GM21423 (cell line): ENCODE measurements at regions not wholly inside any gene's neighbourhood (a gene's known extent, or its start where the extent isn't known, plus 50 kb on each side); places are given as distances from the start of the nearest gene placed in this dataset.

Experiments
- ATAC-seq: cut with Tn5 transposase; IDR thresholded peaks from one replicate; pipeline ENCODE4 v1.9.1; 2021; ENCODE audit warnings: mild to moderate bottlenecking, moderate library complexity; ENCODE audit not compliant: unreplicated experiment

DNA sequence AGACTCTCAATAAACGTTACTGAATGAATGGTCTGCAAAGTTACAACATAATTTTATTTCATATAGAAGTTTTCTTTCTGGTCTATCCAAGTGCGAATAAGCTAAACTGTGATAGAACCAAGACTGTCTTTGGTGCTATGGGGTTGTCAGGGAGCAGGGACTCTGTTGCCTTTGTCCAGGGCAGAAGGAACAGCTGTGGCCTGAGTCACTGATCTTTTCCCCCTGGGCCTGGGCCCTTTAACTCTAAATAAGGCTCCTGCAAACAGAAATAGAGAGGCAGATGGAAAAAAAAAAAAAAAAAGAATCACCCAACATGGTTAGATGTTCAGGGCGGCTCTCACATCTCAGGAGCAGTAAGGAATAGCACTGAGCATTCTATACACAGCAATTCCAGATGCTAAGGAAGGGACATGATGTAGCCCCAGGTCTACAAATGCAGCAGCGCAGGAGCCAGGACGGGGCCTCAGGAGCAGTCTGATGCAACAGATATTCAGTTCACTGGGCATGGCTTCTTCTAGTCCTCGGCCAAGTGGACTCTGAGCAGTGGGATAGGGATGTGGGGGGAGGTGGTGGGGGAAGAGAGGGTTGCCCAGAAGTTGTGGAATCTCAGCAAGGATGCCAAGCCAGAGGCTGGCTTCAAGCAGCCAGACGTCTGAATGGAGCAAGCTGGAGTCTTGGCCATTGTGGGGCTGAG is 247.1 kb upstream of the SIX2 start:
- no peak for ATAC-seq

GRCh38 chr2:45255563-45255962 is 246.3 kb upstream of the SIX2 start:
- ATAC-seq = no peak

- no peak for ATAC-seq
Observed at GRCh38 chr2:45254025-45254424, 244.8 kb upstream of the SIX2 start.

GRCh38 chr2:45253151-45253550 is 243.9 kb upstream of the SIX2 start:
- ATAC-seq = no peak

DNA sequence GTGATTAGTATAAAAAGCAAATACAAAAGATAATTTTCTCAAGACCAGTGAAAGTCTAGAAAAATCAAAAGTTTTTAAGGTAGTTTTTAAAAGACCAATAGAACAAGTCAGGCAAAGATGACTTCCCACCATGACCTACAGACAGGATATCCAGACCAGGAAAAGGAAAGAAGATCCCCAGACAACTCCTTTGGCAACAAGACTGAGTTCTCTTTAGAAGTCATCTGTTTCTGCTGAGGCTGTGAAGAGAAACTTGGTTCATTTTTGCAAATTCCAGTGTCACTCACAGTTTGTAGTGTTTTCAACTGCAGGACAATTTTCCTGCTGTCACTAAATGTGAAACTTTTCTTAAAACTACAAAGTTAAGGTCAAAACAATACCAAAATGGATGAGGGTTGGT is 240.9 kb upstream of the SIX2 start:
- ATAC-seq = no peak

- no peak for ATAC-seq
Observed at GRCh38 chr2:45248214-45248613, 239.0 kb upstream of the SIX2 start.

GRCh38 chr2:45244928-45245327 is 235.7 kb upstream of the SIX2 start:
- no peak for ATAC-seq

DNA sequence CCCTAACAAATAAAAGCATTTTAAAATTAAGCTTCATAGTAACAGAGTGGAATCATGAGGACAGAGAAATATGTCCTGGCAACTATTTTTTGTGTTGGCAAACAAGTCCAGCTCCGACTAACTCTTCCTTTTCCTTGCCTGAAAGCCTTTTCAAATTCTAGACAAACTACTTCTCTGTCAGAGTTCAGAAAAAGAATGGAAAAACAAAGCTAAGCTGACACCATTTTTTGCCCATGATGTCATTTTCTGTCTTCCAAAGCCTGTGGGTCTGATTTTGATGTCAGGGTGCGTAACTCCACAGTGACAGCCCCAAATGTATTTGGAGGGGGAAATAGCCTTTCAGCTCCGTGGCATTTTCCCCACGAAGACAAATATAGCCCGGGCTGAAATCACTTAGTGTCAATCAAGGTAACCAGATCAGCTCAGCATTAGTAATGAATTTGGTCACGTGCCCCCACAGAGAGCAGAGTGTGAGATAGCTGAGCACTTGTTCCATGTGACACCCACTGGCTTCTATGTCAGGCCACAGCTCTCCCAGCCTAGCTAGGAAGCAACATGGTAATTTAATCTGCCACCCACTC is 233.0 kb upstream of the SIX2 start:
- ATAC-seq = no peak

DNA sequence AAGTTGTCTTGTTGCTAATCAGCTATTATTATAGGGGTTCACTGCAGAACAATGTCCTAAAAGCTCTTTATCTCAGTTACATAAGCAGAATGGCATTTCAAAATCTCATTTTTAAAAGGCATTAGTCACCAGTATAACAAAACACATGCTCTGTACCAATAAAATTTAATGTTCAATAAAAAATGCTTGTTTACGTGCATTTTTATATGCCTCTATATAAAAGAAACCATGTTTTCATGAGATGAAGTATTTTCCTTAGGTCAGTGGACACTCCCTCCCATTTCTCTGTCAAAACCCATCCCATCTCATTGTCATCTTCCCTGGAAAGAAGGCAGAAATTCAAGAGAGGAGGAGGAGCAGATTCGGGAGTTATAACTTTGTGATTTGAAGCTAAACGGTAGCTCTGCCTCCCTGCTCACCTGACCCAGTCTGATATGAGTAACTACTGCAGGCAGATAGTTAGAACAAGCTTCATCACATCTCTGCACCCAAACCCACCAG is 231.9 kb upstream of the SIX2 start:
- ATAC-seq = no peak

DNA sequence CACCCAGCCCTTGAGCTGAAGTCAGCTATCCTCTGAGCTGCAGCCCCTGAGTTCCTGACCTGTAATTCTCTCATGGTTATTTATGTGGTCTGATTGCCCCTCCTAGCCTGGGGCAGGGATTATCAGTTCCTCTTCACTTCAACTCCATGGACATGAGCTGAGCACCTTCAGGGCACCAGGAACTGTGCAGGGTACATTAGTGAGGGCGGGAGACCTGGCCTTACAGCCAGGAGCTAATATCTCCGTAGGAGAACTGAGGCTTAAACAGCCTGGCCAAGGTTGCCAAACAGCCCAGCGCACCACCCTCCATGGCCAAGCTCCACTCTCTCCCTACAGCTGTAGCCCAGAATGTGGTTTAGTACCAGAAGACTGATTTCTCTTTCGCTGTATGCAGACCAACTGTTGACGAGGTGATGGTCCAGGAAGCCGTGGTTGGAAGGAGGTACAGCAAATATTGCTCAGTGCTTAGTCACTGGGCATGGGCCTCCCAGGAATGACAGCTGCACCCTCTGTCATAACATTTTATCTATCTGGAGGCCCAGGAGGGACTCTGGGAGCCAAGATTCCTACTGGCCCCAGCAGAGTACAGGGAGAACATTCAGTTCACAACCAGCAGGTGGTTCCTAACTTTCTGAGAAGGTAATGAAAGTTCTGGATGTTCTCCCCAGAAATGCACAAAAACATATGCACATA is 228.7 kb upstream of the SIX2 start:
- ATAC-seq = no peak

DNA sequence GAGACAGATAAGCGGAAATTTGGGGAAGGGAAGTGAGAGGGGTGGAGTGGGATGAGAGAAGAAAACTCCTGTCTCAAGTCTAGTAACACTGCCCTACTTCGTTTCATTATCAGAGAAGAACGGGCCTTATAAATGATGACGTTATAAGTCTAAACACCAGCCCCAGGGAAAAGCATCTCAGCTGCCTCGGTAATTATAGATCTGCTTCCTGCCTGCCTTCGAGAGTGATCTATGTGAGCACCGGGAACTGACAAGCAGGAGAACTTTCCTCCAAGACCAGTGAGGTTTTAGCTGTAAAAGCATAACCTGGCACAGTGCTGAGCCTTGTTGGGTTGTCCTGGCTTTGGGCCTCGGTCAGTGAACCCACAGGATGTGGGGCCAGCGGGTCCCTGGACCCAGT is 227.9 kb upstream of the SIX2 start:
- ATAC-seq = no peak

GRCh38 chr2:45236268-45236667 is 227.0 kb upstream of the SIX2 start:
- no peak for ATAC-seq

DNA sequence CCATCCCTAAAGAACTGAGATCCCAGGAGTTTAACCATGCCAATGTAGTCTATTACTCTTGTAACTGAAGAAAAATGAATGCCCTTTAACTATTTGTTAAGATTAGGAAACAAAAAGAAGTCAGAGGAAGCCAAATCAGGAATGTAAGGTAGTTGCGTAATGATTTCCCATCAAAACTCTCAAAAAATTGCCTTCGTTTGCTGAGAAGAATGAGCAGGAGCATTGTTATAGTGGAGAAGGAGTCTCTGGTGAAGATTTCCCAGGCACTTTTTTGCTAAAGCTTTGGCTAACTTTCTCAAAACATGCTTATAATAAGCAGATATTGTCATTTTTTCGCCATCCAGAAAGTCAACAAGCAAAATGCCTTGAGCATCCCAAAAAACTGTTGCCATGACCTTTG is 224.0 kb upstream of the SIX2 start:
- no peak for ATAC-seq

- ATAC-seq = no peak
Observed at GRCh38 chr2:45232818-45233217, 223.6 kb upstream of the SIX2 start.

- ATAC-seq = no peak
Observed at GRCh38 chr2:45229411-45229810, 220.2 kb upstream of the SIX2 start.

GRCh38 chr2:45227347-45227746 is 218.1 kb upstream of the SIX2 start:
- no peak for ATAC-seq

GRCh38 chr2:45224993-45225380 is 215.7 kb upstream of the SIX2 start:
- no peak for ATAC-seq

- no peak for ATAC-seq
Observed at GRCh38 chr2:45224321-45224992, 215.2 kb upstream of the SIX2 start.

DNA sequence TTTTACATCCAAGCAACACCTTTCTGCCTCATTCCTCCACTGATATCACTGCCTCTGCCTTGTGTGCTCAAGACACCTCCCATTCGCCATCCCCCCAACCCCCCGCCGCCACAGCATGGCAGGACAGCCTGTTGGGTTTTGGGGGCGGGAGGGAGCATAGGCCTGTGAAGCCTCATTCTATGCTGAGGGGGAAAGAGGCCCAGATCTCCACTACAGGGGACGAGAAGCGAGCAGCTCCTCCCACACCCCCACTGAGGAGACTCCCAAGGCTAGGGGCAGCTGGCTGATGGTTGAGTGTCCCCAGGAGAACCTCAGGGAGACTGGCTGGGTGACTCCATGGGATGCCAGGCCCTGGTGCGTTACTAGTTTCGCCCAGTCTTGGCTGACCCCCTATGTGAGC is 214.3 kb upstream of the SIX2 start:
- ATAC-seq = no peak

DNA sequence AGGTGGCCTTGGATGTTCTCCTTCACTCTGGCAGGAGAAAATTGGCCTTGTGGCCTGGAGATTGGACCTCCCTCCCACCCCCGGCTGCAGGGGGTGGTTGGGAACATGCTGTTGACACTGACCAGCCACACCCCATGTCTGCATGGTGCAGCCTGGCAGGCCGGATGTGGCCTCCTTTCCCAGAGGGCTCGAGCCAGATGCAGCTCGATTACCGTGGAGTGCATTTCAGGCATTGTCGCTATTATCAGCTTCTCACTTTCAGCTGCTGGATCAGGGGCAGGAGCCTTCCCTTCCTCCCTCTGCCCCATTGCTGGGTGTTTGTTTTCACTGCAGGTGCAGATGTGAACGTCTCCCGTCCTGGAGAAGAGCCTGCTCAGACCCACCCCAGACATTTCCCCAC is 211.0 kb upstream of the SIX2 start:
- no peak for ATAC-seq

GRCh38 chr2:45218931-45219339 is 209.7 kb upstream of the SIX2 start:
- ATAC-seq = no peak

DNA sequence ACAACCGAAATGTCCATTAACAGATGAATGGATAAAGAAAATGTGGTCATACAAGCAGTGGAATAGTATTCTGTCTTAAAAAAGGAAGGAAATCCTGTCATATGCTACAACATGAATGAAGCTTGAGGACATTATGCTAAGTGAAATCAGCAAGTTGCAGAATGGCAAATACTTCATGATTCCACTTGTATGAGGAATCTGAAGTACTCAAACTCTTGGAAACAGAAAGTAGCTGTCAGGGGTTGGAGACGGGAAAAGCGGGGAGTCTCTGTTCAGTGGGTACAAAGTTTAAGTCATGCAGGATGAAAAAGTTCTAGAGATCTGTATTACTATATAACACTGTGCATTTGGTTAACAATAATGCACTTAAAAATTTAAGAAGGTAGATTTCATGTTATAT is 209.0 kb upstream of the SIX2 start:
- no peak for ATAC-seq
